Right atrium auricular region (tissue), 2 donors: ENCODE measurements at regions not wholly inside any gene's neighbourhood (a gene's known extent, or its start where the extent isn't known, plus 50 kb on each side); places are given as distances from the start of the nearest gene placed in this dataset.
A peak's percentile ranks its signal among the peaks of the same experiment; 100 is the strongest.

ENCODE experiments used
- DNase-seq: peaks from one replicate; pipeline ENCODE4 v3.0.0-alpha.2; 2019; ENCODE audit warnings: low spot score
- H3K27ac ChIP-seq, 2 donors: fragments of 200-600 bp; sonication (generic); 1 replicate in 1 of 2; 2 replicates in 1 of 2; pipeline ENCODE4 v1.5.1; 2016 to 2019
- H3K27me3 ChIP-seq, 2 donors: fragments of 200-600 bp; sonication (generic); one replicate each; pipeline versions ENCODE4 v1.5.1 to v1.6.0; 2017 to 2019
- H3K36me3 ChIP-seq: fragments of 200-600 bp; sonication (generic); one replicate; pipeline ENCODE4 v1.5.1; 2016
- H3K4me1 ChIP-seq, 2 donors: fragments of 200-600 bp; sonication (generic); one replicate each; pipeline versions ENCODE4 v1.5.1 to v1.6.0; 2017 to 2019
- H3K4me3 ChIP-seq, 2 donors: fragments of 200-600 bp; sonication (generic); 1 replicate in 1 of 2; 2 replicates in 1 of 2; pipeline ENCODE4 v1.5.1; 2017 to 2019; ENCODE audit warnings: mild to moderate bottlenecking in 1 of 2, moderate library complexity in 1 of 2
- H3K9me3 ChIP-seq, 2 donors: fragments of 200-600 bp; sonication (generic); one replicate each; pipeline ENCODE4 v1.5.1; 2019
- TF ChIP-seq, protein P1 (sequence below), 2 donors: fragments of 200-600 bp; sonication (generic); IDR thresholded peaks; one replicate each; pipeline ENCODE4 v1.5.1; 2019; ENCODE audit warnings: antibody characterized with exemption in 2 of 2

DNA sequence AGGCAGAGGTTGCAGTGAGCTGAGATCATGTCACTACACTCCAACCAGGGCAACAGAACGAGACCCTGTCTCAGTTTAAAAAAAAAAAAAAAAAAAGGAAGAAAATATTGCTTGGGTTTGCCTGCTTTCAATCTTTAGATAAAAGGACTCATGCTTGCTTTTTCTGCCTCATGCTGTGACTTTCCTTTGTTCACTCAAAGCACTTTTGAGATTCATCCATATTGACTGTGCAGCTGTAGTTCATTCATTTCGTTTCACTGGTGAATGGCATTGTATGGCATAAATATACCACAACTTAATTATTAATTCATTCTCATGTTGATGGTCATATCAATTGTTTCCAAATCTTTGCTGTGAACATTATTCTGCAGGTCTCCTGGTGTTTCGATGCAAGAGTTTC, 97.6 kb upstream of the NFE2L3 start:
- Histone ChIP-seq H3K27me3 (no peaks in the 10 kb centered on the region), H3K9me3 (peaks cover 0 to 17% of the 10 kb centered on the region in 2 donors), H3K4me3 (no peak overlapping the region), H3K36me3 (no peaks in the 10 kb centered on the region), H3K4me1 (no peaks in the 10 kb centered on the region), H3K27ac (no peak overlapping the region)
- TF ChIP-seq, protein P1, sequence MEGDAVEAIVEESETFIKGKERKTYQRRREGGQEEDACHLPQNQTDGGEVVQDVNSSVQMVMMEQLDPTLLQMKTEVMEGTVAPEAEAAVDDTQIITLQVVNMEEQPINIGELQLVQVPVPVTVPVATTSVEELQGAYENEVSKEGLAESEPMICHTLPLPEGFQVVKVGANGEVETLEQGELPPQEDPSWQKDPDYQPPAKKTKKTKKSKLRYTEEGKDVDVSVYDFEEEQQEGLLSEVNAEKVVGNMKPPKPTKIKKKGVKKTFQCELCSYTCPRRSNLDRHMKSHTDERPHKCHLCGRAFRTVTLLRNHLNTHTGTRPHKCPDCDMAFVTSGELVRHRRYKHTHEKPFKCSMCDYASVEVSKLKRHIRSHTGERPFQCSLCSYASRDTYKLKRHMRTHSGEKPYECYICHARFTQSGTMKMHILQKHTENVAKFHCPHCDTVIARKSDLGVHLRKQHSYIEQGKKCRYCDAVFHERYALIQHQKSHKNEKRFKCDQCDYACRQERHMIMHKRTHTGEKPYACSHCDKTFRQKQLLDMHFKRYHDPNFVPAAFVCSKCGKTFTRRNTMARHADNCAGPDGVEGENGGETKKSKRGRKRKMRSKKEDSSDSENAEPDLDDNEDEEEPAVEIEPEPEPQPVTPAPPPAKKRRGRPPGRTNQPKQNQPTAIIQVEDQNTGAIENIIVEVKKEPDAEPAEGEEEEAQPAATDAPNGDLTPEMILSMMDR (IDR thresholded peaks at IDR 0.05) = no peak
- no peak for DNase-seq

DNA sequence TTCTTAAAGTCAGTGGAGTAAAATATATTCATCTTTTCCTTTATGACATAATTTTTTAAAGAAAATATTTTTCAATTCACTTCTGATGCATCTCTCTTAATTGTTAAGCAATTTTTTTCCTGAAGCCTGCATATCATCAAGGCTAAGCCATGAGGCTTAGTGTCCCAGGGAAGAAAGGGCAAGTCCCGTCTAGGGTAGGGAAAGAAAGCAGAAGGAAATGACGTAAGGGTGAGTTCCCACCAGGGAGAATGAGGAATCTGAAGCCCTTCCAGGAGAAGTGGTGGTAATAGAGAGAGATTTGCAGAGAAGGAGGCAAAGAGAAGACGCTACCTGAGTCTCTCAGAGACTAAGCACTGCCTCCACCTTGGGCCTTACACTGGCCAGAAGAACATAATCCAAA, 96.8 kb upstream of the NFE2L3 start:
- DNase-seq = no peak
- Histone ChIP-seq H3K27ac (no peak overlapping the region), H3K27me3 (no peaks in the 10 kb centered on the region), H3K4me3 (no peak overlapping the region), H3K4me1 (no peaks in the 10 kb centered on the region), H3K36me3 (no peaks in the 10 kb centered on the region), H3K9me3 (peaks cover 0 to 17% of the 10 kb centered on the region in 2 donors)
- TF ChIP-seq, protein P1 (IDR thresholded peaks at IDR 0.05) = no peak

DNA sequence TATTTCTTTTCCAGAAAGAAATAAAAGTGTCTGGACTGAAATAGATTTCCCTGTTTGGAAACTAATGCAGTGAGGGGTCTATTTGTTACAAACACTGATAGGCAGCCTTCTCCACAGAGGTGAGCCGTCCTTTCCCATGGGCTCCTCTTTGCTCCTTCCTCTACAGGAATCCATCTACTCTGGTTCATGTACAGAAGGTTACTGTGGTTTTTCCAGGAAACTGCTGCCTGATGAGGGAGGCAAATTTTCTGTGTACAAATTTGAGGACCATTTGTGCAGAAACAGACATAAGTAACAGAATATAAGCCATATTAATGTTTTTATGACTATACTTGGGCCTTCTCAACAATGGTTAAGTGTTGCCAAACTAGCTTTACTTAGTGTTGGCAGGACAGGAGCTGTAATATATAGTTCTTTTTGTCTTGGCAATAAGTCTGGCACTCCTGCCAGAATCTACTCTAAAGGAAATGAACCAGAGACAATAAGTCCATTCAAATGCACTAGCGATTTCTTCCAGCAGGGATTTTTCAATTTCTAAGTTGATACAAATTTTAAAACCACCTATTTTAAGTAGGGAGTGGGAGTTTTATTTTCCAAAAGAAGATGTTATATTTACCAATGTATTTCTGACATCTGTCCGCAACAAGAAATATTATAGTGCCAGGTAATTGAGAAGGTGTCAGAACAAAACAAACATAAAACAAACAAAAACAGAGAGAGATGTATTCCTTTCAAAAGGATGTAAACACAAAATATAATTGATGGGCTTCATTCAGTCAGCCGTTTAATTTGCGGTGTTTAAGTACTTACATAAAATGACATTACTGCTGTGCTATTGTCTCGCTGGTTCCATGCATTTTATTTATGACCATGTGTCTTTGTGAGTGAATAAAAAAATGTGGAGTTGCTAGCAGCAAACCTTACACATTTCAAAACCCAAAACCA, 91.0 kb upstream of the NFE2L3 start:
- Histone ChIP-seq H3K27me3 (no peaks in the 10 kb centered on the region), H3K4me3 (no peak overlapping the region), H3K9me3 (peaks cover 0 to 5% of the 10 kb centered on the region in 2 donors), H3K27ac (no peak overlapping the region), H3K36me3 (no peaks in the 10 kb centered on the region), H3K4me1 (no peaks in the 10 kb centered on the region)
- no peak for DNase-seq
- TF ChIP-seq, protein P1 (IDR thresholded peaks at IDR 0.05) = no peak

DNA sequence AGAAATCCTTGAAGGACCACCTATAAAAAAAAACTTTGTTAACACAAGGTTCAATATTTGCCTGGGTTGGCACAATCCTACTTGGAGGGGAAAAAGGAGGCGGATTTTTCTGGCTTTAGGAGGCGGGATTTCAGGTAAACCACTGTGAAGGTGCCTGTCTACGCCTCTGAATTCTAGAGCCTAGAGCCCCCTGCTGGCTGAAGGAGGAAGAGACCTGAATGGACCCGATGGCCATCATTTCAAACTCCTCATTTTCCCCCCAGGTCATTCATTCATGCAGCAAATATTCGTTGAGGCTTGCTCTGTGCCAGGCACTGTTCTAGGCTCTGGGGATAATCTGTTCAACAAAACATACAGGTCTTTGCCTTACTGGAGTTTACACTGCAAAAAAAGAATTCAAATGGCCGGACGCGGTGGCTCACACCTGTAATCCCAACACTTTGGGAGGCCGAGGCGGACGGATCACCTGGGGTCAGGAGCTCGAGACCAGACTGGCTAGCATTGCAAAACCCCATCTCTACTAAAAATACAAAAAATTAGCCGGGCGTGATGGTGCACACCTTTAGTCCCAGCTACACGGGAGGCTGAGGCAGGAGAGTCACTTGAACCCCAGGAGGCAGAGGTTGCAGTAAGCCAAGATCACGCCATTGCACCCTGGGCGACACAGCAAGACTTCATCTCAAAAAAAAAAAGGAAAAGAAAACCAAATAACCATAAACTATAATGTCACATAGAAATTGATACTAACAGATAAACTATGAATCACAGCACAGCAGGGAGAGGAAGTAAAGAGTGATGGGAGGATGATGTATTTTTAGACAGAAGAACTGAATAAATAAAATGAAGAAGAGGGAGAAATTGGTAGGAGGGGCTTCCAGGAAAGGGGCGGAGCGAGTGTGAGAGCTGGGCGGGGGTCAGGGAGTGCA, 90.1 kb upstream of the NFE2L3 start:
- TF ChIP-seq, protein P1 (IDR thresholded peaks at IDR 0.05) = peak; percentile 80 to 84
- DNase-seq = no peak
- H3K4me1 ChIP-seq = no peaks in the 10 kb centered on the region
- H3K4me3 ChIP-seq = no peak overlapping the region
- H3K27me3 ChIP-seq = no peaks in the 10 kb centered on the region
- no peaks in the 10 kb centered on the region for H3K36me3 ChIP-seq
- H3K9me3 ChIP-seq = peaks cover 0 to under 1% of the 10 kb centered on the region in 2 donors
- no peak overlapping the region for H3K27ac ChIP-seq

DNA sequence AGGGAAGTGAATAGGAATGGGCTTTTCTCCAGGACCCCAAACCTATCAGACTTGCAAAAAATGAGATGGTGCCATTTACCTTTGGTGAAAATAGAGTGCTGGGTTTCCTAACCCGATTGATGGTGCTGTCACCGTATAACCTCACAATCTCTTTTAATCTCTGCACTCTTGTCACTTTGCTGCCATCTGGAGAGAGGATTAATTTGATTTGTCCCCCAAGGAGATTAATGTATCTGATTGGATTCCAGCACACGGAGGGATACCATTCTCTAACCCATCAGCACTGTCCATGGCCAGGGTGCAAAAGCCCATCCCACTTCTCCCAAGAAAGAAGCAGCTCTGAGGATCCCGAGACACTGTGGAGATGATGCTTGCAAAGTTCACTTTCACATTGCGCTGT, 86.3 kb upstream of the NFE2L3 start:
- DNase-seq = no peak
- no peak overlapping the region for H3K27ac ChIP-seq
- H3K9me3 ChIP-seq = no peaks in the 10 kb centered on the region
- H3K4me3 ChIP-seq = no peak overlapping the region
- TF ChIP-seq, protein P1 (IDR thresholded peaks at IDR 0.05) = no peak
- H3K36me3 ChIP-seq = no peaks in the 10 kb centered on the region
- H3K4me1 ChIP-seq = no peaks in the 10 kb centered on the region
- no peaks in the 10 kb centered on the region for H3K27me3 ChIP-seq
